HFFc6 (cell line): ENCODE measurements at regions not wholly inside any gene's neighbourhood (a gene's known extent, or its start where the extent isn't known, plus 50 kb on each side); places are given as distances from the start of the nearest gene placed in this dataset.

ENCODE experiments used
- DNase-seq: peaks from one replicate; pipeline ENCODE4 v3.0.0-alpha.2; 2018
- H3K27ac Mint-ChIP-seq: 2 replicates; pipeline ENCODE4 v1.8.0; 2020; ENCODE audit warnings: mild to moderate bottlenecking, mixed read lengths
- H3K27me3 Mint-ChIP-seq: 2 replicates; pipeline ENCODE4 v1.8.0; 2021; ENCODE audit warnings: mild to moderate bottlenecking, moderate library complexity, mixed read lengths; ENCODE audit not compliant: insufficient read depth
- H3K36me3 Mint-ChIP-seq: 2 replicates; pipeline ENCODE4 v1.8.0; 2021; ENCODE audit warnings: low read depth, mixed read lengths
- H3K4me1 Mint-ChIP-seq: 2 replicates; pipeline ENCODE4 v1.8.0; 2020; ENCODE audit warnings: low read depth, mixed read lengths
- H3K4me3 Mint-ChIP-seq: 2 replicates; pipeline ENCODE4 v1.8.0; 2020; ENCODE audit warnings: mild to moderate bottlenecking, moderate library complexity, mixed read lengths
- H3K9me3 Mint-ChIP-seq: 2 replicates; pipeline ENCODE4 v1.8.0; 2020; ENCODE audit warnings: mild to moderate bottlenecking, mixed read lengths
- CTCF ChIP-seq: fragments of 200-600 bp; sonication (generic); IDR thresholded peaks from 2 replicates; pipeline ENCODE4 v1.5.0; 2021; ENCODE audit warnings: antibody characterized with exemption, mild to moderate bottlenecking

GRCh38 chr6:16002332-16003196 lies 126.3 kb upstream of the MYLIP start:
- H3K27me3 Mint-ChIP-seq = peaks cover 5% of the 10 kb centered on the region; the same call in 1 of the 2 replicates
- H3K9me3 Mint-ChIP-seq = peaks cover 37% of the 10 kb centered on the region
- no peak for DNase-seq
- H3K4me1 Mint-ChIP-seq = no peaks in the 10 kb centered on the region
- H3K4me3 Mint-ChIP-seq = no peak overlapping the region
- no peaks in the 10 kb centered on the region for H3K36me3 Mint-ChIP-seq
- no peak for TF ChIP-seq CTCF
- no peak overlapping the region for H3K27ac Mint-ChIP-seq

- H3K4me1 Mint-ChIP-seq = no peaks in the 10 kb centered on the region
- H3K36me3 Mint-ChIP-seq = no peaks in the 10 kb centered on the region
- H3K9me3 Mint-ChIP-seq = peaks cover 34% of the 10 kb centered on the region
- no peak overlapping the region for H3K4me3 Mint-ChIP-seq
- DNase-seq = no peak
- no peak for TF ChIP-seq CTCF
- no peak overlapping the region for H3K27ac Mint-ChIP-seq
- peaks cover 4% of the 10 kb centered on the region; the same call in 1 of the 2 replicates for H3K27me3 Mint-ChIP-seq
These were observed 127.7 kb upstream of the MYLIP start for GRCh38 chr6:16001158-16001557.

- TF ChIP-seq CTCF = no peak
These were observed 129.7 kb upstream of the MYLIP start for GRCh38 chr6:15999201-15999600.

GRCh38 chr6:15997586-15998388 lies 131.1 kb upstream of the MYLIP start:
- DNase-seq = no peak
- Mint-ChIP-seq H3K9me3 (peaks cover 23% of the 10 kb centered on the region), H3K36me3 (no peaks in the 10 kb centered on the region), H3K4me3 (no peak overlapping the region), H3K4me1 (no peaks in the 10 kb centered on the region), H3K27ac (no peak overlapping the region), H3K27me3 (peaks cover 4% of the 10 kb centered on the region; the same call in 1 of the 2 replicates)
- no peak for TF ChIP-seq CTCF

More at GRCh38 chr6:15999201-15999600, 129.7 kb upstream of the MYLIP start:
- H3K27me3 Mint-ChIP-seq = peaks cover 6% of the 10 kb centered on the region; the same call in 1 of the 2 replicates
- no peaks in the 10 kb centered on the region for H3K4me1 Mint-ChIP-seq
- H3K9me3 Mint-ChIP-seq = peaks cover 35% of the 10 kb centered on the region
- H3K27ac Mint-ChIP-seq = no peak overlapping the region
- no peak for DNase-seq
- no peak overlapping the region for H3K4me3 Mint-ChIP-seq
- no peaks in the 10 kb centered on the region for H3K36me3 Mint-ChIP-seq

GRCh38 chr6:15996030-15996429 lies 132.9 kb upstream of the MYLIP start:
- no peak for TF ChIP-seq CTCF
- H3K4me3 Mint-ChIP-seq = no peak overlapping the region

More at GRCh38 chr6:15996030-15996429, 132.9 kb upstream of the MYLIP start:
- no peak for DNase-seq
- no peaks in the 10 kb centered on the region for H3K4me1 Mint-ChIP-seq
- H3K36me3 Mint-ChIP-seq = no peaks in the 10 kb centered on the region
- H3K9me3 Mint-ChIP-seq = peaks cover 19% of the 10 kb centered on the region
- H3K27ac Mint-ChIP-seq = no peak overlapping the region
- peaks cover 4% of the 10 kb centered on the region; the same call in 1 of the 2 replicates for H3K27me3 Mint-ChIP-seq
